Inflammatory macrophage (primary cell): ENCODE measurements at regions not wholly inside any gene's neighbourhood (a gene's known extent, or its start where the extent isn't known, plus 50 kb on each side); places are given as distances from the start of the nearest gene placed in this dataset.
A peak's percentile ranks its signal among the peaks of the same experiment; 100 is the strongest.

ENCODE experiments used
- DNase-seq, 2 donors: peaks; one replicate each; pipeline ENCODE4 v3.0.0-alpha.2; 2020 to 2022

DNA sequence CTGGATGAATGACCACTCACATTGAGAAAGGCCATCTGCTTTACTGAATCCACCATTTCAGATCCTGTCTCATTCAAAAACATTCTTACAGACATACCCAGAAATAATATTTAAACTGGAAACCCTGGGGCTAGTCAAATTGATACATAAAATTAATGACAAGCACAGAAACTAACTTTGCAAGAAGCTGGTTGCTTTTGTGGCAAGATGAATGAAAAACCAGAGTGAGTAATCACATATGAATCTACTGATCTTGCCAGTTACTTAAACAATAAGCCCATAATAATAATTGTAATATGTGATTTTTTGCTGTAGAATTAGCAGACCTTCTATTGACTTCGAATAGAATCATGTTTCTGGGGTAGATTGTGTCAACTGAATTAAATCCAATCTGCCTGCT is 235.1 kb downstream of the PPARGC1A start:
- no peak for DNase-seq

DNA sequence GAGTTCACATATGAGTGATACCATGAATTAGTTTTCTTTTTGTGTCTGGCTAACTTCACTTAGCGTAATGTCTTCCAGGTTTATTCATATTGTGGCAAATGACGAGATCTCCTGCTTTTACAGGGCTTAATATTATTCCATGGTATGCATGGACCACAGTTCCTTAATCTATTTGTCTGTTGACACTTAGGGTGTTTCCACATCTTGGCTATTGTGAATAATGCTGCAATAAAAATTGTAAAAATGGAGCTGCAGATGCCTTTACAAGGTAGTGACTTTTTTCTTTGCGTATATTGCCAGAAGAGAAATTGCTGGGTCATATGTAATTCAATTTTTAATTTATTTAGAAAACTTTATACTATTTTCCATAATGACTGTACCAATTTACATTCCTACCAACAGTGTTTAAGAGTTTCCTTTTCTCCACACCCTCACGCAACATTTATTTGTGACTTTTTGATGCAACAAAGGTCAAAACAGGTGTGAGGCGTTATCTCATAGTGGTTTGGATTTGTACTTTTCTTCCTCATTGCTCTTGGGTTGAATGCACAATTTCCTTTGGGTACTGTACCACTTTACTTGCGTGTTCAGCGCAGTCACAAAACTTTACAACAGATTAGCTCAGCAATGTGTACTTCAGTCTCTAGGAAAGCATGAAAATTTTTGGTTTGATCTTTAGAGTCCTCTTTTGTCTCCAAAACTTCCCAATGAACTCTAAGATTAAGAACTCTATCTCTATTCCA is 240.8 kb downstream of the PPARGC1A start:
- DNase-seq = no peak

DNA sequence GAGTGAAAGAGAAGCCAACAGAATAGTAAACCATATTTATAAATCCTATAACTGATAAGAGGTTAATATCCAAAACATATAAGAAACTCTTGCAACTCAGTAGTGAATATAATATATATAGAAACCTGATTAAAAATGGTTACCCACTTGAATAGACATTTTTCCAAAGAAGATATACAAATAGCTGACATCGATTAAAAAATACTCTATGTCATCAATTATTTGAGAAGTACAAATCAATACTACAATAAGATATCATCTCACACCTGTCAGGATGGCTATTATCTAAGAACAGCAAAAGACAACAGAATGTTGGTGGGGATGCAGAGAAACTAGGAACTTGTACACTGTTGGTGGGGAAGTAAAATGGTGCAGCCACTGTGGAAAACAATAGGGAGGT is 254.4 kb downstream of the PPARGC1A start:
- DNase-seq = no peak

DNA sequence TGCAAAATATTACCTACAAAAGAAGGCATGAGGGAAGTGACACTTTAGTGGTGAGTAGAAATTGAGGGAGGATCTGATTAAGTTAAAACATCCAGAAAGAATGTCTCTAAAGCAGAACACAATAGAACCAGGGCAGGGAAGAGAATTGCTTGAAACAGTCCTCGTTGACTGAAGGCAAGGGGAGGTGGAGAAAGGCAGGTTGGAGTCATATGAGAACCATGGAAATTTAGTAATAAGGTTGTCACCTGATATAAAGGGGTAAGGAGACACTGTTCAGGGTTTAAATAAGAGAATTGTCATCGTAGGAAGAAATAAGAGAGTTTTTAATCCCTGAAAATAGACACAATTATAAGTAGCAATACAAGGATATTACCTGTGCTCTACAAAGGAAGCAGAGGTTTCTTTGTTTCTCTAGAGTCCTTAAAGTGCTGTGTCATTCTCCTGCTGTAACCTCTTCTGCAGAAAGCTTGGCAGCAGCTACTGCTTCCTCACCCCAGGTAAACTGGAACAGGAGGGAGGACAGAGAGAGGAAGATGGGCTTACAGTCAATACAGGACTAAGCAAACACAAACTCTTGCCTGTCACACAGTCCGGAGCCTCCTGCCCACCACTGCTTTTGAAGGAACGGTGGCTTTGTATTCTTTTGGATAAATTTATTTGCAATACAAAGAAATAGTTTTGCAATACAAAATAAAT is 258.4 kb downstream of the PPARGC1A start:
- DNase-seq = no peak

DNA sequence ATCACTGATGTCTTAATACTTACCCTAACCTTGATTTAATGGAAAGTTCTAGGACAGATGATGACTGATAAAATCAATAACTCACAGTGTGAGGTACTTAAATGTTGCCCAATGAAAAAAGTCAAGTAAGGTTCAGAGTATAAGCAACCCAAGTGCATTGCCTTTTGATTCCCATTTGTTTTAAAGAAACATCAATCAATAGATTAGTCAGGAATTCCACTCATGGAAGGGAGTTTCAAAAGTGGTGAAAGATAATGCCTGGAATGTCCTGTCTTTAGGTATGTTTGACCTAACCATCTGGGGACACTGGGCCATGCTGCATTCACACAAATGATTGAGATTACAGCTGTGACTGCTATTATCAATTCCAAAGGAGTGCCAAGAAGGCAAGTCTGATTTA is 259.7 kb downstream of the PPARGC1A start:
- DNase-seq = no peak

DNA sequence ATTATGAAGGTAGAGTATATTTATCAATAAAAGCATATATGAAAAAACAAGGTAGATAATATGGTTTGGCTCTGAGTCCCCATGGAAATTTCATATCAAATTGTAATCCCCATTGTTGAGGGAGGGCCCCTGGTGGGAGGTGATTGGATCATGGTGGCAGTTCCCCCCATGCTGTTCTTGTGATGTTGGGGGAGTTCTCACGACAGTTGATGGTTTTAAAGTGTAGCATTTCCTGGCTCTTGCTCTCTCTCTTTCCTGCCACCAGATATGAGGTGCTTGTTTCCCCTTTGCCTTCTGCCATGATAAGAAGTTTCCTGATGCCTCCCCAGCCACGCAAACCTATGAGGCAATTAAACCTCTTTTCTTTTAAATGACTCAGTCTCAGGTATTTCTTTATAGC is 260.4 kb downstream of the PPARGC1A start:
- DNase-seq = no peak

DNA sequence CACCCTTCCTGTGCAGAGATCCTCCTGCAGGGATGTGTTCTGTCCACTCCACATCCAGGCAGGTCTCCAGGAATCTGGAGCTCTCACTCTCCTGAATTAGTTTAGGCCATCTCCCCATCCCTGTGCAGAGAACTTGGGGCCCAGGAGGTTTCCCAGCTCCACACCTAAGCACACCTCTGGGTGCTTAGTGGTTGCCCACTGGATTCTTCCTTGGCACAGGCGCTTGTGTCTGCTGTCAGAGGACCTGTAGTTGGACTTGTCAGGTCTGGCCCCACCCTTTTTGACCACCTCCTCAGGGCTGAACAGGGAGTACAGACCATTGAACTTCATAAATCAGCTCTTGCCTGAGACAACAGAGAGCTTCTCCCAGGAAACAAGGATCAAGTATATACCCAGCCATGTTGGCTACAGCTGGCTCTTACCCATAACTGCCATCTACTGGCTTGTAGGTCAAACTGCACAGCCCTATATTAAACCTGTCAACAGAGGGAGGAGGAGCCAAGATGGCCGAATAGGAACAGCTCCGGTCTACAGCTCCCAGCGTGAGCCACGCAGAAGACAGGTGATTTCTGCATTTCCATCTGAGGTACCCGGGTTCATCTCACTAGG is 275.5 kb downstream of the PPARGC1A start:
- peak; percentile 4 to 32 for DNase-seq

DNA sequence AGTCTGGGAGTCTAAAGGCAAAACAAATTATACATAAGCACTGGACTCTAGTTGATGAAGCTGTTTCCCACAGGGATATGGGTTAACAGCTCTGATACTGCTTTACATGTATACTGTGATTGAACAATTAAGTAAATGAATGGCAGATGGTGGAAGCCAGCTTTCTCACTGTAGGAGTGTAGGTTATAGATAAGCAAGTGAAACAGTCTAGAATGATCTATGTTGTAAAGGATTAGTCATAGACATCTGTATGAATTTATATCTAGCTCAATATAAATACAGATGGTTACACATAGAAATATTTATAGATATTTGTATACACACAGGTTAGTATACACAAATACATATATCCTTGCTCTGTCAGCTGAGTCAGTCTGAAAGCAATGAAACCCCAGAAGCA is 276.1 kb downstream of the PPARGC1A start:
- DNase-seq = no peak

DNA sequence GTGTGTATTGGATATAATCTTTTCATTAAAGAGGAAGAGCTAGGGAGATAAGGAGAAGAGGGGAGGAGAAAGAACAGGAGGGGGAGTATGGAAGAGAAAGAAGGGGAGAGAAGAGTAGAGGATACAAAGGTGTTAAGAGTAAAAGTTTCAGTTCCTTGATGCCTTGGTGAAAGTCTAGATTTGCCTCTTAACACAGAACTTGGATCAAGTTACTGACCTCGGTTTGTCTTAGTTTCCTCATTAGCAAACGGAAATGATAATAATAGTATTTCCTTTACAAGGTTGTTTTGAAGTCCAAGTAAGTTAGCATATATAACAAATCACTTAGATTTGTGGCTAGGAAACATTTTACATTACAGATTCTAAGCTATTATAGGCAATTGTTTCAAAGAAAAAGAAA is 287.1 kb downstream of the PPARGC1A start:
- DNase-seq = no peak

DNA sequence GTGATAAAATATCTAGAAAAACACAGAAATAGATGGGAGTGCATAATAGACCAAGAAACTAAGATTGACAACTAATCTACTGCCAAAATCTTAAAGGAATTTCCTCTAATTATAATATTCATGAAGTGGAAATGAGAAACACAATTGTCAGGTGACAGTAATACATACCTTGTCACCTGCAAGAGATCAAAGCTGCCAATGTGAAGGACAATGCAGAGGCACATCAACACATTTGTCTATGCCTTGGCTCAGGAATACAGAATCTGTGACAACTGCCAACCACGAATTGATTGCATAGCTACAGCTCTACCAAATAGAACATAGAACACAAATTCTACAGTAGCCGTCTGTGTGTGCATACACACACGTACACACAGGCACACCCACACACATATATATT is 295.7 kb downstream of the PPARGC1A start:
- DNase-seq = no peak

DNA sequence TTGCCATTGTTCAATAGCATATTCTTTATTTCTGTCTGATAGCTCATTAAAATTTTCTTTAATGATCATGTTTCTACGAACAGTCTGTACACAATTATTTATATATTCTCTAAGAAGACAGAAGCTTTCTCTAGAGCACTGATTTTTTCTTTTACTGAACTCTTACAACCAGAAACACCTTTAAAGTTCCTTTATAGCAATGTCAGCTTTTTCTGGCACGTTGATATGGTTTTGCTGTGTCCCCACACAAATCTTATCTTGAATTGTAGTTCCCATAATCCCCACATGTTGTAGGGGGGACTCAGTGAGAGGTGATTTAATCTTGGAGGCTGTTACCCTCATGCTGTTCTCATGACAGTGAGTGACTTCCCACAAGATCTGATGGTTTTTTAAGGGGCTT is 299.4 kb downstream of the PPARGC1A start:
- no peak for DNase-seq

DNA sequence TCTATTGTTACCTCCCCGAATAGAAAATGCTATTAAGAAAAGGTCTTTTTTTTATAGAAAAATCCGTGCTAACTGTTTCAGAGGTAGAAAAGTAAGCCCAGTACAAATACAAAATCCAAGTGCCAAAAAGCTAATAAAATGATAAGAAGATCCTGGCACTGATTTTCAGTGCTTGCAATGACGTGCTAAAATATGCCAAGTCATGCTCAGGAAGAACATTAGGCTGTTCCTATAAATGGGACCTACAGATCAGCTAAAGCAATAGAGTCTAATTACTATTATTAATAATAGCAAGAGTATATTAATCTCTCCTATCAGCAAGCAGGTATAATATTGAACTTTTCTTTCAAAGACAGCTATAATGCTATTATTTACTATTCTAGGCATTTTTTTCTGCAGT is 305.8 kb downstream of the PPARGC1A start:
- no peak for DNase-seq

DNA sequence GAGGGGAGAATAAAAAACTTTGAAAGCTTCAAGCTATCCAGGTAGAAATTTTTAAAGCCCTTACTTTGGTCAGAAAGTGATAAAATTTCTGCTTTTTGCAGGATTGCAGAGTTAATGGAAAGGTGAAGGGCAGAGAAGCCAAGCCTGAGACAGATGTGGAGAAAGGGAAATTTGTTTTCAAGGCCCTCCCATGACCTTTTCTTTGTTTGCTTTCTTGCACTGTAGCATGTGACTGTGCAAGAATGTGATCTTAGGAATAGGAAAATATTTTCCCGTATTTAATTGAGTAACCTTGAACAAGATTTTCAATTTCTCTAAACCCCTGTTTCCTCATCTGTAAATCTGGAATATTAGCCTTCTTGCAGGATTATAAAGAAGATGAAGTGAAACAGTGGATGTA is 307.2 kb downstream of the PPARGC1A start:
- no peak for DNase-seq

DNA sequence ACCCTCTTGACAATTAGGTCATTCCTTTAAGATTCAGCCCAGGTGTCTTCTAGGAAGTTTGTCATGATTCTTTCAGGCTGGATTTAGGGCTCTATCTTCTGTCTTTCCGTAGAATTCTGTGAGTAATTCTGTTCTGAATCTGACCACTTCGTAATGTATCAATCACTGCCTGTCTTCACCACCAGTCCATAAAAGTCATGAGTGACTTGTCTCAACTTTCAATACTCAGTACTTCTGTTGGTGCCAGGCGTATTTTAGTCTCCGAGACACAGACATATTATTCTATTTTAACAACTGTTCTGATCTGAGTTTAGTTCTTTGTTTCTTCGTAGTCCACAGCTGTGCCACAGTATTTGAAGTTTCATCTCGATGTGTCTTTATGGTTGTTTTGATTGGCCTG is 310.7 kb downstream of the PPARGC1A start:
- DNase-seq = no peak

DNA sequence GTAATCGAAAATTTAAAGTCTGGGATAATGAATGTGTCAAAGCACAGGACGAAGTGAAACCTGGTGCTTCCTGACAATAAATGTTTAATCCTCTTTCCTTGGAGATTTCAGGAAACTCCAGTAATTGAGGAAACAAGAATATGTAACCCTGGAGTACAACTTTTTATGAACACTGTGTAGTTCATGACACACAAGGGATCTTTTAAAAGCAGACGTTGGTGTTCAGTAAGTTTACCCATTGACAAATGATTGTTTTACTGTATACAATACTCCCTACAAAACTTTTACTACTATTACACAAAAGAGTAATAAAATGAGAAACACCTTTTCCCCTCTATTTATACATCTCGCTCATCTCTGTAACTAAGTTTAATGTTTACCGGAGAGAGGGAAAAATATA is 312.4 kb downstream of the PPARGC1A start:
- DNase-seq = no peak

DNA sequence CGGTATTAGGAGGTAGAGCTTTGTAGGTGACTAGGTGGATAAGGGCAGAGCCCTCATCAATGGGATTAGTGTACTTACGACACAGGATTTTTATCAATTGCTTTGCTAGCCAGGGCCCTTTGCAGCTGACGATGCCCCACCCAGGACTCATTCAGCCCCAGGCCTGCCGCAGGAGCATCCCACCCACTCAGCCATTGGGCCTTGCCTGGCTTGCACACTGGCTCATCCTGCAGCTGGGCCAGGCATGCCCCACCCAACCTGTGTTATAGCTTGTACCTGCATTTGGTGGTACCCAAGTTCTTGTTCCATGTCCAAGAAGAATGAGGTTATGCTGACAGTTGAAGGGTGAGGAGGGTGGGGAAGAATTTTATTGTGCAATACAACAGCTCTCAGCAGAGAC is 317.5 kb downstream of the PPARGC1A start:
- DNase-seq = no peak

DNA sequence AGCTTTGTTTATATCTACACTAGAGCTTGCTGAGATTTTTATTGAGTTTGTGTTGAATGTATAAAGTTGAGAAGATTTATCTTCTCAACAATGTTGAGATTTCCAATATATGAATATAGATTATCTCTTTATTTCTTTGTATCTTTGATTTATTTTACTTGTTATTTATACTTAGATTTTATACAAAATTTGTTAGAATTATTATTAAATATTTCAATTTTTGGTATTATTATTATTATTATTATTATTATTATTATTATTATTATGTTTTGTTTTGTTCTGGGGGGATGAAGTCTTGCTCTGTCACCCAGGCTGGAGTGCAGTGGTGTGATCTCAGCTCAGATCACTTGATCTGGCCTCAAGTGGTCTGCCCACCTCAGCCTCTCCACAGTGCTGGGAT is 322.5 kb downstream of the PPARGC1A start:
- DNase-seq = no peak

DNA sequence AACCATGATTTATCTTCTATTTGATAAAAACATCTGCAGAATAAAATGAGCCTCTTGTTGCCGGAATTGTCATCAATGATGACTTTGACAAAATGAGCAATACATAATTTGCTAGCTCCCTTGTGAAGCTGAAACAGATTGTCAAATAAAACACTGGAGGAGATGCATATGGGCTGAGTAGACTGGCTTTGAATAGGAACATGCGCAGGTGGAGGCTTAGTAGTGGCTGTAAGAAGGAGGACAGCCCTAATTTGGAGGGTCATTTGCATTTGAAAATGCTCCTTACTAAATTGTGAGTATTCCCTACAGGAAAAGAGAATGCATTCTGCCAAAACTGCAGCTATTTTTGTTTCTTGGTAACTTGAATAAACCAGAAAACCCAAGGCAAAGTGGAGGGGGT is 329.1 kb downstream of the PPARGC1A start:
- DNase-seq = no peak

DNA sequence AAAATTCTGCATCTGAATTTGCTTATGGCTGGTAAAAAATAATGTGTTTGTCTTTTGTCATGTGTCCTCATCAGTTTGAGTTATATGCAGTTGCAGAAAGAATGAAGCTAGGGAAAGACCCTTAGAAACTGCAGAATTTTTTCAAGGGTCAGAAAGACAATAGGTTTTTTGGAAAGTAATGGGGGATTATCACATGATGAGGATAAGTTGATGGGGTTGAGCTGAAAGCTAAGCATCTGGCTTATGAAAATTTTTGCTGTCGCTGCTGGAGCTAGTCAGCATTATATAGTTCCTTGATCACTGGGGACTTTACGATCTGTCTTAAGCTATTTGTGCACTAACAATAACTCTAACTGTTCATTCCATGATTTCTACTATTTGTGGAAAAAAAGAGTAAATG is 331.7 kb downstream of the PPARGC1A start:
- DNase-seq = no peak

DNA sequence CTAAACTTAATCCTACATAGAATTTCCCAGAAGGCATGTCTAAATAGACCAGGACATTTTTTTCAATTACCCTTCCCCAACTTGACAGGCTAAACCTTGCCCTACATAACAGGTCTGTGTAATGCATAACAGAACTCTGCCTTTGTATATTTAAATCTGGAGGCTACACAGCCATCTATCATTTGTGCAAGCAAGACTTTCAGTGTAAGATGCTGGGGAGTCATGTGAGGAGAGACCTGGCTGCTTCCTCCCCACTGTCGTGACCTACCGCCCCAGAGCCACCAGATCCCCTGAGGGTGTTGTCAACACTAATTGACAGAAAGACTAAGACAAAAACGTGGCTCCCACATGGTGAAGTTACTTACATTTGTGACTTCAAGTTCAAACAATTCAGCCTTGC is 342.2 kb downstream of the PPARGC1A start:
- no peak for DNase-seq

DNA sequence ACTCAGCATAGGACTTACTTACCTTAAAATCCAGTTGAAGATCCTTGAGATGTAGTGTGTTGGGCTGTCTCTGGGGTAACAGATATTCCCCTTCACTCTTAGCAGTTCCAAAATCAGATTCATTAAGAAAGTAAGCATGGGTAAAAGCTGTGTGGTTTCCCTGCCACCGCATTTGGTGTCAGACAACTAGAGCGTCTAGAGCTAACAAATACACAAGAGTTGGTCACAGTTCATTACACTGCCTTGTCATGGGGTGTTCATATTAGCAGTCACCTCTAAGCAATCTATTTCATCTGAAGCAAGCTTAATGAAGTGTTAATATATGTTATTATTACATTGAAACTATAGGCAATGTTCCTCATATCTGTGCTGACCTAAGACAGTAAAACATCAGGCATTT is 342.8 kb downstream of the PPARGC1A start:
- no peak for DNase-seq

DNA sequence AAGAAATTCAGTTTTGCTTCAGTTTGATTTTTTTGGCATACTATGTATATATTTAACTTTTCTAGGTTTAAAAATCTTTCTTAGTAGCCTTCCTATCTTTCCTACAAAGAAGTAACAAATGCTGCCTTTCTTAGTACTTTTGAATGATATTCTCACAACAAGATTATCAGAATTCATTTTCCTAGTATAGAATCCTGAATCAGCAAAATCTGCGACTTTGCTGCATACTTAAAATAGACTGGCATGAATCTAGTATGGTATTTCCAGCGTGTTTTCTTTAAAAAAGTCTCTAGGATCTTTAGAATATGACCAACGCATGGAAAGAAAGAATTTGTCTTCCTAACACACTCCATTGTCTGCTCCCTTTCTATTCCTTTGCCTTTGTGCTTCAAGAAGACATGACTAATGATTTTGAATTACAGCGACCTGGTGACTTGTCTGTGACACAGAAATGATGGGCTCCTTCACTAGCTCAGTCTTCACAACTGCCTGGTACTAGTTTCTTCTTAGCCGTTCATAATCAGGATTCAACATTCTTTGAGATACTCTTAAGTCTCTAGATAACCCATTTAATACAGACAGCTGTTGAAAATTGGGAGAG is 349.8 kb downstream of the PPARGC1A start:
- no peak for DNase-seq

DNA sequence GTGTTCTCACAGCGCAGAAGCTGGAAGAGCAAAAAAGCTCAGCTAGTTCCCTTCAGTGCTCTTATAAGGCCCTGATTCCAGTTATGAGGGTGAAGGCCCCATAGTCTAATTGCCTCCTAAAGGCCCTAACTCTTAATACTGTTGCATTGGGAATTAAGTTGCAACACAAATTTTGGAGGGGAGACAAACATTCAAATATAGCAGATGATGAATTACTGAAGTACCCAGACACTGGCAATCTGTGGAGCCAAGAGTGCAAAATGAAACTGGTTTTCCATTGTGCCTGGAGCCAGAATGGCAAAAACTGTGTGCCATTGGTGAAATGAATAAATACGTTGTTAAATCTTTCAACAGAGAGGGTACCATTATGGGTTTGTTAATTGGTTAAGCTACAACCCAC is 356.0 kb downstream of the PPARGC1A start:
- DNase-seq = no peak

DNA sequence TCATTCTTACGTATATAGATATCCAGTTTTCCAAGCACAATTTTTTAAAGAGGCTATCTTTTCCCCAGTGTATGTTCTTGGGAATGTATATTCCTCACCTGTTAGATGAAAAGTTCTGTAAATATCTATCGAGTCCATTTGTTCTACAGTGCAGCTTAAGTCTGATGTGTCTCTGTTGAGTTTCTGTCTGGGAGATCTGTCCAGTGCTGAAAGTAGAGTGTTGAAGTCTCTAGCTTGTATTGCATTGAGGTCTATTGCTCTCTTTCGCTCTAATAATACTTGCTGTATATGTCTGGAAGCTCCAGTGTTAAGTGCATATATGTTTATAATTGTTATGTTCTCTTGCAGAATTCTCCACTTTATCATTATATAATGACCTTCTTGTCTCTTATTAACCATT is 373.1 kb downstream of the PPARGC1A start:
- DNase-seq = no peak
